ENCODE measurements at regions not wholly inside any gene's neighbourhood (a gene's known extent, or its start where the extent isn't known, plus 50 kb on each side); places are given as distances from the start of the nearest gene placed in this dataset.

DNA sequence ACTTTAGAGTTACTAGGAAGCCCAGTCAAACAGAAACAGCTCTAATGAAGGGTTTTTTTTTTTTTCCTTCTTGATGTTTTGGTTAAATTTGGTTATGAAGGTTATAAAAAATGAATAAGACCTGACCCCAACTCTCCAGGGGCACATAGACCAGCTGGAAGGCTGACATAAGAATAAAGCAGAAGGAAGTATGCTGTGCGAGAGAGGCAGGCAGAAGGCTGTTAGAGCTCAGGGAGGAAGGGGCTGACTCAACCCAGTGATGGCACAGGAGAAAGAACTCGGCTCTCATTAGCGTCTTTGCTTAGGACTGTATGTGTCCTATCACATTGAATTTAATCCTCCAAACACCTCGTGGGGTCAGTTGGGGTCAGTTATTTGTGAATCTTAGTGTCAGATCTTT lies 474.6 kb downstream of the PMP22 start:
- 36 to 40% methylated on average over 4 of the region's 4 CpGs for WGBS, 2 donors
- Histone ChIP-seq H3K4me1 (no peaks in the 10 kb centered on the region), H3K36me3 (no peaks in the 10 kb centered on the region), H3K4me3 (replicated peaks in 1 of 3) (no peak overlapping the region), H3K27me3 (no peaks in the 10 kb centered on the region), H3K9me3 (no peaks in the 10 kb centered on the region), H3K27ac (no peak overlapping the region)
- intact Hi-C loops (cut with DNase I), result no loop called here
- TF ChIP-seq POLR2A (IDR thresholded peaks at IDR 0.05), result no peak
- TF ChIP-seq, protein P1, sequence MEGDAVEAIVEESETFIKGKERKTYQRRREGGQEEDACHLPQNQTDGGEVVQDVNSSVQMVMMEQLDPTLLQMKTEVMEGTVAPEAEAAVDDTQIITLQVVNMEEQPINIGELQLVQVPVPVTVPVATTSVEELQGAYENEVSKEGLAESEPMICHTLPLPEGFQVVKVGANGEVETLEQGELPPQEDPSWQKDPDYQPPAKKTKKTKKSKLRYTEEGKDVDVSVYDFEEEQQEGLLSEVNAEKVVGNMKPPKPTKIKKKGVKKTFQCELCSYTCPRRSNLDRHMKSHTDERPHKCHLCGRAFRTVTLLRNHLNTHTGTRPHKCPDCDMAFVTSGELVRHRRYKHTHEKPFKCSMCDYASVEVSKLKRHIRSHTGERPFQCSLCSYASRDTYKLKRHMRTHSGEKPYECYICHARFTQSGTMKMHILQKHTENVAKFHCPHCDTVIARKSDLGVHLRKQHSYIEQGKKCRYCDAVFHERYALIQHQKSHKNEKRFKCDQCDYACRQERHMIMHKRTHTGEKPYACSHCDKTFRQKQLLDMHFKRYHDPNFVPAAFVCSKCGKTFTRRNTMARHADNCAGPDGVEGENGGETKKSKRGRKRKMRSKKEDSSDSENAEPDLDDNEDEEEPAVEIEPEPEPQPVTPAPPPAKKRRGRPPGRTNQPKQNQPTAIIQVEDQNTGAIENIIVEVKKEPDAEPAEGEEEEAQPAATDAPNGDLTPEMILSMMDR (IDR thresholded peaks at IDR 0.05), result no peak
- no peak for DNase-seq

DNA sequence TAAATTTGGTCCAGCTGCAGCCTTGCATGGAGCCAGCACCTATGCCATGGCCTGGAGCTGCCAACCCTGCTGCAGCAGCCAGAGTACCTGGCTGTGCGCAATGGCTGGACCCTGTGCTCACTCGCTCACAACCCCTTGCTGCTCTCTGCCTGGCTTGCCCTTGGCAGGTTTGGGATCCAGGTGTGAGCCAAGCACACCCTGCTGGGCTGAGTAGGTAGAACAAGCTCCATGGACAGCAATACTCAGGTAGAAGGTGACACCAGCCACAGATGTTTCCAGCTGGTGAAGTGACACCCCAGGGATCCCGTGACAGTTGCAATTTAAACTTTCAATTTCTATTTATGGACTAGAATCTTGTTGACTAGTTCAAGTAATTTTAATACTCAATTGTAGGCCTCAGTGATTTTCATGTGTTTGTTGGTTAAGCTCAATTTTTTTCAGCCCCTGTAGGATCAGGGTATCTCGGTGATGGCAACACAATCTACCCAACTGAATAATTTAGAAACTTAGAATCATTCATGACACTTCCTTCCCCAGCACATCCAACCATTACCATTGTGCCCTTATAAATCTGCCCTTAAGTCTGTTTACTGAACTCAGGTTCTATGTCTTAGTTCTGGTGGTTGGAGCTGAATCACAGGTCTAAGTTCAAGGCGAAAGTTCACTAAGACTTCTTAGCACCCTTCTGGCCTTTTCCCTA lies 480.0 kb downstream of the PMP22 start:
- TF ChIP-seq, protein P1 (IDR thresholded peaks at IDR 0.05), result no peak
- TF ChIP-seq POLR2A (IDR thresholded peaks at IDR 0.05), result no peak
- intact Hi-C loops (cut with DNase I), result no loop called here
- no peak for DNase-seq
- H3K9me3 ChIP-seq, result no peaks in the 10 kb centered on the region
- WGBS, 2 donors, result 67 to 96% methylated on average over 5 of the region's 5 CpGs
- H3K4me1 ChIP-seq, result no peaks in the 10 kb centered on the region
- no peaks in the 10 kb centered on the region for H3K36me3 ChIP-seq
- no peaks in the 10 kb centered on the region for H3K27me3 ChIP-seq
- no peak overlapping the region for H3K27ac ChIP-seq
- H3K4me3 ChIP-seq (replicated peaks in 1 of 3), result no peak overlapping the region

DNA sequence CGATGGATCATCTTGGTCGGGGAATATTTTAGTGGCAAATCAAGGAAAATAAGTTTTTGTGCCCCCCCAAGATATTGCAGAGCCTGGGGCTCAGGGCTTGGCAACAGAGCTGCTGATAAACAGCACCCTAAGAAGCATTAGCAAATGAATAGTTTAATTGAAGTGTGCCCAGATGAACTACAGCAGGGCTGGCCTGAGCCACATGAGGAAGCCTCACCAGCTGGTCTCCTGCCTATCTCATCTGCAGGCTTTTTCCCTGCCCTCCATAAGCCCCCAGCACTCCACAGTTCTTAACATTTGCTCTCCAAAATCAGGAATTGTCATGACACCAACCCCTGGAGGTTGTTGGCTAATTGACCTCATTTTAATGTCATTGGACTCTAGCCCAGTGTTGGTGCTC lies 480.2 kb downstream of the HS3ST3B1 start:
- DNase-seq, result no peak
- WGBS, 2 donors, result 87 to 88% methylated on average over 2 of the region's 2 CpGs
- H3K4me3 ChIP-seq (replicated peaks in 1 of 3), result no peak overlapping the region
- no peaks in the 10 kb centered on the region for H3K36me3 ChIP-seq
- TF ChIP-seq, protein P1 (IDR thresholded peaks at IDR 0.05), result no peak
- no peak for TF ChIP-seq POLR2A (IDR thresholded peaks at IDR 0.05)
- no peaks in the 10 kb centered on the region for H3K27me3 ChIP-seq
- H3K27ac ChIP-seq, result no peak overlapping the region
- no peaks in the 10 kb centered on the region for H3K4me1 ChIP-seq
- intact Hi-C loops (cut with DNase I), result no loop called here
- no peaks in the 10 kb centered on the region for H3K9me3 ChIP-seq

DNA sequence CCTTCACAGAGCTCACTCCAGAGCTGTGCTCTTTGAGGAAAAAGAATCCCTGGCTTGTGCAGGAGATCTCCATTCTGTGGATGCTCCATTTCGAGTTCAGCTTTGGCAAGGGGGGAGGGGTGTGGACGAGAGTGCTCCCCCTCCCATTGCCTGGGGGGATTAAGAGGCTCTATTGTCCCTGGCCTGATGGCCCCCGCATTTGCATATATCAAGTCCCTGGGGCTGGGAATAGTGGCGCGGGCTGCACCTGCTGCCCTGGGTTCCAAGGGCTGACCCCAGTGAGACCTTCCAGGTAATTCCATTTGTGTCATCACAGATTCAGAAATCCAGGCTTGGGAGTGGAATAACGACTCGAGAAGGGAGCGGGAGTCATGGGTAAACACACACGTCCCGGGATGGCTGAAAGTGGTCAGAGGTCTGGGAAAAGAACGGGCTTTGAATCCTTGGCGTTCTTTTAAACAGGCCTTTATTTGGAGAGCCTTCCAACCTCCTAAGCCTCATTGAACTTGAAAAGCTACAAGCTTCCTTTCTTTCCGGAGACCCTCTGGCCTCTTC lies 479.3 kb downstream of the HS3ST3B1 start:
- intact Hi-C loops (cut with DNase I), result no loop called here
- H3K4me1 ChIP-seq, result no peaks in the 10 kb centered on the region
- DNase-seq, result no peak
- no peaks in the 10 kb centered on the region for H3K36me3 ChIP-seq
- H3K27ac ChIP-seq, result no peak overlapping the region
- H3K9me3 ChIP-seq, result no peaks in the 10 kb centered on the region
- no peak overlapping the region for H3K4me3 ChIP-seq (replicated peaks in 1 of 3)
- TF ChIP-seq, protein P1 (IDR thresholded peaks at IDR 0.05), result no peak
- no peak for TF ChIP-seq POLR2A (IDR thresholded peaks at IDR 0.05)
- WGBS, 2 donors, result 37 to 43% methylated on average over 8 to 9 of the region's 13 CpGs
- no peaks in the 10 kb centered on the region for H3K27me3 ChIP-seq

DNA sequence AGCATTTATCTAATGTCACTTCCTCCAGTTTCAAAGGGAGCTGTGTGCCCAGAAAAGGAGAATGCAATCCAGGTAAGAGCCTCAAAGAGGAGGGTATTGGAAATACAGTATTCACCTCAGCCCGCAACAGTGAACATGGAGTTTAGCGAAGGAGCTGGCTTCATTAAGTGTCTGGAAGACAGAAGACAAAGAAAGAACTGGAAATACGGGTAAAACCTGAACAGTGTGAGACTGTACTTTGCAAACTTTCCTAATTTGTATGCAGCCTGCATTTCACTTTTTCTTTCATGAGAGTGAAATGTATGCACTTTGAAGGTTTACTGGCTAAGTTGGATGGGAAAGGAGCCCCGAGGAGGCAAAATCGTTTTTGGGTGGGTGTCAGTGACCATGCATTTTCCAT lies 478.4 kb downstream of the HS3ST3B1 start:
- Histone ChIP-seq H3K27ac (no peak overlapping the region), H3K4me1 (no peaks in the 10 kb centered on the region), H3K9me3 (no peaks in the 10 kb centered on the region), H3K4me3 (replicated peaks in 1 of 3) (no peak overlapping the region), H3K36me3 (no peaks in the 10 kb centered on the region), H3K27me3 (no peaks in the 10 kb centered on the region)
- 50 to 59% methylated on average over 5 of the region's 5 CpGs for WGBS, 2 donors
- no peak for DNase-seq
- intact Hi-C loops (cut with DNase I), result no loop called here
- TF ChIP-seq, protein P1 (IDR thresholded peaks at IDR 0.05), result no peak
- TF ChIP-seq POLR2A (IDR thresholded peaks at IDR 0.05), result no peak
